Pancreas (tissue), 10 donors: ENCODE measurements at regions not wholly inside any gene's neighbourhood (a gene's known extent, or its start where the extent isn't known, plus 50 kb on each side); places are given as distances from the start of the nearest gene placed in this dataset.

Source experiments
- ATAC-seq, 4 donors: fragments of 200-7000 bp; cut with Tn5 transposase; one replicate each; pipeline versions ENCODE4 v1.8.0 to v1.9.1; 2020; ENCODE audit warnings: mild to moderate bottlenecking in 4 of 4, moderate library complexity in 4 of 4
- DNase-seq, 6 donors: peaks; one replicate each; pipeline ENCODE4 v3.0.0-alpha.2; 2020
- FAIRE-seq: peaks from 2 replicates; lab custom pipeline; 2012; peaks lifted over from hg19 to GRCh38; lab: Jason Lieb, UNC
- H3K27ac ChIP-seq, 4 donors: fragments of 200-600 bp; sonication (generic); 1 replicate in 3 of 4; 2 replicates in 1 of 4; pipeline versions ENCODE4 v1.5.0 to v1.8.0; 2020
- H3K27me3 ChIP-seq, 4 donors: fragments of 200-600 bp; one replicate each; pipeline ENCODE4 v1.8.0; 2021
- H3K36me3 ChIP-seq, 3 donors: fragments of 200-600 bp; sonication (generic) in 1 of 3; one replicate each; pipeline versions ENCODE4 v1.5.0 to v1.8.0; 2020 to 2021
- H3K4me1 ChIP-seq, 3 donors: fragments of 200-600 bp; one replicate each; pipeline ENCODE4 v1.8.0; 2021
- H3K4me3 ChIP-seq, 4 donors: fragments of 200-600 bp; sonication (generic) in 2 of 4; one replicate each; pipeline versions ENCODE4 v1.5.0 to v1.8.0; 2020 to 2021
- H3K9me3 ChIP-seq, 4 donors: fragments of 200-600 bp; one replicate each; pipeline ENCODE4 v1.8.0; 2021
- CTCF ChIP-seq, 4 donors: fragments of 200-600 bp; sonication (generic) in 3 of 4; IDR thresholded peaks; one replicate each; pipeline versions ENCODE4 v1.5.0 to v1.8.0; 2021; ENCODE audit warnings: antibody characterized with exemption in 4 of 4
- WGBS, 2 donors: extraction: QIAGEN DNeasy Blood & Tissue Kit; methylation state at CpG; one replicate each; pipeline ENCODE4 v1.1.7; 2013; 5-methylcytosine and 5-hydroxymethylcytosine counted together
- intact Hi-C, 3 donors: fragments of 100-400 bp; cut with DNase I; formaldehyde crosslinking; loops; one replicate each; pipeline versions ENCODE4 v1.11.1 to v1.14.2; 2022
- donor health status: healthy with polysubstance abuse.
- donor health status: DM: no; HTN: no; CAD: no; lungs with moderate emphysema.
- donor health status: DM: no; HTN: no; CAD: no.
- donor health status: control.
- donor health status: control.
- donor health status: Bipolar disorder and iron deficiency.
- donor health status: DM: yes; HTN: yes; CAD: no.
- donor health status: DM: no; HTN: no; CAD: no.
- donor health status: DM: no; HTN: no; CAD: no.
- donor health status: DM: yes; HTN: yes; CAD: no.

- no peak for FAIRE-seq
- TF ChIP-seq CTCF (IDR thresholded peaks at IDR 0.05), result no peak
- H3K27ac ChIP-seq, result peak overlapping the region in 1 of 4 donors; percentile 16
Measured at GRCh38 chr13:107043021-107043956, 475.4 kb upstream of the ARGLU1 start.

GRCh38 chr13:107035778-107036177 lies 467.8 kb upstream of the ARGLU1 start:
- intact Hi-C loops, result no loop called here
- 37 to 47% methylated on average over 2 of the region's 2 CpGs for WGBS, 2 donors
- Histone ChIP-seq H3K9me3 (no peaks in the 10 kb centered on the region), H3K4me1 (no peaks in the 10 kb centered on the region), H3K4me3 (no peak overlapping the region), H3K36me3 (no peaks in the 10 kb centered on the region), H3K27ac (no peak overlapping the region), H3K27me3 (no peaks in the 10 kb centered on the region)
- ATAC-seq, result no peak
- no peak for FAIRE-seq
- no peak for DNase-seq
- no peak for TF ChIP-seq CTCF (IDR thresholded peaks at IDR 0.05)

More at GRCh38 chr13:107043021-107043956, 475.4 kb upstream of the ARGLU1 start:
- H3K4me3 ChIP-seq, result no peak overlapping the region
- H3K27me3 ChIP-seq, result no peaks in the 10 kb centered on the region
- no peaks in the 10 kb centered on the region for H3K36me3 ChIP-seq
- 42 to 50% methylated on average over 7 of the region's 7 CpGs for WGBS, 2 donors
- DNase-seq (no peak), ATAC-seq (peak; percentile 46 to 83 (median 80))
- H3K4me1 ChIP-seq, result no peaks in the 10 kb centered on the region
- intact Hi-C loops, result no loop called here
- H3K9me3 ChIP-seq, result no peaks in the 10 kb centered on the region

- Histone ChIP-seq H3K27ac (no peak overlapping the region), H3K27me3 (no peaks in the 10 kb centered on the region), H3K4me3 (no peak overlapping the region), H3K9me3 (no peaks in the 10 kb centered on the region), H3K4me1 (no peaks in the 10 kb centered on the region), H3K36me3 (no peaks in the 10 kb centered on the region)
- DNase-seq, result no peak
- intact Hi-C loops, result no loop called here
- FAIRE-seq, result no peak
- TF ChIP-seq CTCF (IDR thresholded peaks at IDR 0.05), result no peak
- WGBS, 2 donors, result 76 to 90% methylated on average over 6 of the region's 6 CpGs
- no peak for ATAC-seq
Measured at GRCh38 chr13:107035186-107035585, 467.2 kb upstream of the ARGLU1 start.

GRCh38 chr13:107034236-107034872 lies 466.4 kb upstream of the ARGLU1 start:
- intact Hi-C loops, result no loop called here
- no peaks in the 10 kb centered on the region for H3K27me3 ChIP-seq
- no peaks in the 10 kb centered on the region for H3K9me3 ChIP-seq
- DNase-seq (no peak), FAIRE-seq (no peak), ATAC-seq (no peak)
- TF ChIP-seq CTCF (IDR thresholded peaks at IDR 0.05), result no peak
- H3K4me3 ChIP-seq, result no peak overlapping the region
- 84 to 91% methylated on average over 17 of the region's 17 CpGs for WGBS, 2 donors
- no peaks in the 10 kb centered on the region for H3K36me3 ChIP-seq
- no peak overlapping the region for H3K27ac ChIP-seq
- no peaks in the 10 kb centered on the region for H3K4me1 ChIP-seq
